MM.1S (cell line): ENCODE measurements at regions not wholly inside any gene's neighbourhood (a gene's known extent, or its start where the extent isn't known, plus 50 kb on each side); places are given as distances from the start of the nearest gene placed in this dataset.

Source experiments
- DNase-seq: peaks from one replicate; pipeline ENCODE4 v3.0.0-alpha.2; 2015
- H2AFZ ChIP-seq: fragments of 300-600 bp; sonication (generic); 2 replicates; pipeline ENCODE4 v1.6.0; 2016; ENCODE audit warnings: antibody characterized with exemption, low read length
- H3F3A ChIP-seq: fragments of 300-600 bp; sonication (generic); 2 replicates; pipeline ENCODE4 v1.6.1; 2016; ENCODE audit warnings: mild to moderate bottlenecking, antibody characterized with exemption, low read length, moderate library complexity, mixed read lengths; ENCODE audit not compliant: insufficient read depth
- H3K27ac ChIP-seq: fragments of 300-600 bp; sonication (generic); 2 replicates; pipeline ENCODE4 v1.5.1; 2016; ENCODE audit warnings: mild to moderate bottlenecking, low read length
- H3K27me3 ChIP-seq: fragments of 300-600 bp; sonication (generic); replicated peaks from 2 replicates; pipeline ENCODE4 v1.6.0; 2016; ENCODE audit warnings: low read length; ENCODE audit not compliant: insufficient read depth
- H3K36me3 ChIP-seq: fragments of 300-600 bp; sonication (generic); replicated peaks from 2 replicates; pipeline ENCODE4 v1.6.1; 2016; ENCODE audit warnings: mild to moderate bottlenecking, low read length, mixed read lengths; ENCODE audit not compliant: insufficient read depth
- H3K4me1 ChIP-seq: fragments of 300-600 bp; sonication (generic); 2 replicates; pipeline ENCODE4 v1.6.1; 2016; ENCODE audit warnings: low read length, mixed read lengths
- H3K4me2 ChIP-seq: fragments of 300-600 bp; sonication (generic); 2 replicates; pipeline ENCODE4 v1.6.0; 2016; ENCODE audit warnings: low read depth, low read length
- H3K4me3 ChIP-seq: fragments of 300-600 bp; sonication (generic); 2 replicates; pipeline ENCODE4 v1.5.1; 2016; ENCODE audit warnings: low read length, mixed read lengths
- H3K79me2 ChIP-seq: fragments of 300-600 bp; sonication (generic); 2 replicates; pipeline ENCODE4 v1.6.1; 2016; ENCODE audit warnings: mixed run types, low read length, mixed read lengths
- H3K9ac ChIP-seq: fragments of 300-600 bp; sonication (generic); 2 replicates; pipeline ENCODE4 v1.6.1; 2016; ENCODE audit warnings: low read length, mixed read lengths
- H3K9me2 ChIP-seq: fragments of 300-600 bp; sonication (generic); replicated peaks from 2 replicates; pipeline ENCODE4 v1.6.1; 2016; ENCODE audit warnings: mild to moderate bottlenecking, low read length, mixed read lengths; ENCODE audit not compliant: insufficient read depth
- H3K9me3 ChIP-seq: fragments of 300-600 bp; sonication (generic); replicated peaks from 2 replicates; pipeline ENCODE4 v1.6.1; 2016; ENCODE audit warnings: mild to moderate bottlenecking, low read length, mixed read lengths; ENCODE audit not compliant: insufficient read depth
- H4K20me1 ChIP-seq: fragments of 300-600 bp; sonication (generic); 2 replicates; pipeline ENCODE4 v1.6.1; 2016; ENCODE audit warnings: mild to moderate bottlenecking, low read length, moderate library complexity, mixed read lengths; ENCODE audit not compliant: insufficient read depth
- EZH2 ChIP-seq: fragments of 300-600 bp; sonication (generic); optimal IDR thresholded peaks from 2 replicates; pipeline ENCODE3; 2017; ENCODE audit warnings: low read depth, mild to moderate bottlenecking, antibody characterized with exemption, low read length, mixed read lengths
- EZH2phosphoT487 ChIP-seq: fragments of 300-600 bp; sonication (generic); IDR thresholded peaks from 2 replicates; pipeline ENCODE4 v1.6.1; 2018; ENCODE audit warnings: antibody characterized with exemption, low read length
- TF ChIP-seq, protein P1 (sequence below): fragments of 300-600 bp; sonication (generic); IDR thresholded peaks from 2 replicates; pipeline ENCODE4 v1.5.1; 2016; ENCODE audit warnings: antibody characterized with exemption, low read length, mixed read lengths

DNA sequence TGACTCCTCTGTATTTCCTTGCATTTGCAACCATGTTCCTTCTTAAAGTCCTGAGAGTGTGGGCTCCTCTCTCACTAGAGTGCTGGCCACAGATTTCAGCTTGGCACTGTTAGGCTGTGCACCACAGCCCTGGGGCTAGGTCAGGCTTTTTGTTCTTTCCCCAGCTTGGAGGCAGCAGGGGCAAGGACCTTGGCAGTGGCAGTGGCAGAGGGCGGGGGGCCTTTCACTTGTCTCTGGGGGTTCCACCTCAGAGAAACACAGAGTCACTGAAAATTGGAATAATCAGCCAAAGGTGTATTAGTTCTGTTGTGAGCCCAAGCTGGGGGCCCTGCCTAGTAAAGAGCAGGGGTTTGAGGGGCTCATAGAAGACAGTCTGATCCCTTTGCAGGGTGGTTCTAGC lies 142.8 kb upstream of the CT83 start:
- H3K4me1 ChIP-seq: no peaks in the 10 kb centered on the region
- H4K20me1 ChIP-seq: no peaks in the 10 kb centered on the region

DNA sequence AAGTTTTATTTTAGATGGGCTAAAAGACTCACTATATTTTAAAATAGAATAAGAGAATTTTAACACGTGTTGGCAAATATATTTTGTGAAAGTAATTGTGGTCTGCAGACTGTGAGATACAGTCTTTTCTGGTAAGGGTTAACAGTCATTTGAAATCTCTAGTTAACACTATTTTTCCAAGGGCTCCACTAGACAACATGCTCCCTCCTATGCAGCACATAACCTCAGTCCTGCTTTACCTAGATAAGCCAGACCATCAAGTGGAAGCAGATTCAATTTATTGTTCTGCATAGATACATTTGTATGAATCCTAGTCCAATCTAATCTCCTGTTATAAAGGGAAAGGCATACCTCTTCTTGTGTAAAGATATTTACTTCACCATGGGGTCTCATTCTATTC lies 133.2 kb upstream of the CT83 start:
- Histone ChIP-seq H2AFZ (no peak overlapping the region), H3K4me1 (no peaks in the 10 kb centered on the region), H3F3A (no peaks in the 10 kb centered on the region), H3K9me2 (no peaks in the 10 kb centered on the region), H3K27ac (no peak overlapping the region), H3K36me3 (no peaks in the 10 kb centered on the region), H3K79me2 (no peaks in the 10 kb centered on the region), H3K9me3 (no peaks in the 10 kb centered on the region), H3K4me2 (no peak overlapping the region), H3K9ac (no peak overlapping the region), H3K4me3 (no peak overlapping the region), H4K20me1 (no peaks in the 10 kb centered on the region), H3K27me3 (no peaks in the 10 kb centered on the region)
- no peak for DNase-seq
- TF ChIP-seq, protein P1, sequence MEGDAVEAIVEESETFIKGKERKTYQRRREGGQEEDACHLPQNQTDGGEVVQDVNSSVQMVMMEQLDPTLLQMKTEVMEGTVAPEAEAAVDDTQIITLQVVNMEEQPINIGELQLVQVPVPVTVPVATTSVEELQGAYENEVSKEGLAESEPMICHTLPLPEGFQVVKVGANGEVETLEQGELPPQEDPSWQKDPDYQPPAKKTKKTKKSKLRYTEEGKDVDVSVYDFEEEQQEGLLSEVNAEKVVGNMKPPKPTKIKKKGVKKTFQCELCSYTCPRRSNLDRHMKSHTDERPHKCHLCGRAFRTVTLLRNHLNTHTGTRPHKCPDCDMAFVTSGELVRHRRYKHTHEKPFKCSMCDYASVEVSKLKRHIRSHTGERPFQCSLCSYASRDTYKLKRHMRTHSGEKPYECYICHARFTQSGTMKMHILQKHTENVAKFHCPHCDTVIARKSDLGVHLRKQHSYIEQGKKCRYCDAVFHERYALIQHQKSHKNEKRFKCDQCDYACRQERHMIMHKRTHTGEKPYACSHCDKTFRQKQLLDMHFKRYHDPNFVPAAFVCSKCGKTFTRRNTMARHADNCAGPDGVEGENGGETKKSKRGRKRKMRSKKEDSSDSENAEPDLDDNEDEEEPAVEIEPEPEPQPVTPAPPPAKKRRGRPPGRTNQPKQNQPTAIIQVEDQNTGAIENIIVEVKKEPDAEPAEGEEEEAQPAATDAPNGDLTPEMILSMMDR: no peak
- TF ChIP-seq EZH2 (no peak), EZH2phosphoT487 (no peak)

More for the DNA sequence above, 142.8 kb upstream of the CT83 start:
- H3F3A ChIP-seq: no peaks in the 10 kb centered on the region
- no peaks in the 10 kb centered on the region for H3K36me3 ChIP-seq
- H3K27me3 ChIP-seq: no peaks in the 10 kb centered on the region
- H3K4me2 ChIP-seq: no peak overlapping the region
- no peaks in the 10 kb centered on the region for H3K79me2 ChIP-seq
- H2AFZ ChIP-seq: no peak overlapping the region
- no peak overlapping the region for H3K27ac ChIP-seq
- no peak for TF ChIP-seq EZH2
- no peak for TF ChIP-seq EZH2phosphoT487
- TF ChIP-seq, protein P1: no peak
- no peaks in the 10 kb centered on the region for H3K9me3 ChIP-seq
- DNase-seq: no peak
- H3K4me3 ChIP-seq: no peak overlapping the region
- H3K9me2 ChIP-seq: no peaks in the 10 kb centered on the region
- H3K9ac ChIP-seq: no peak overlapping the region
